Esophagus muscularis mucosa (tissue), 4 donors: ENCODE measurements at regions not wholly inside any gene's neighbourhood (a gene's known extent, or its start where the extent isn't known, plus 50 kb on each side); places are given as distances from the start of the nearest gene placed in this dataset.

Experiments
- DNase-seq: peaks from one replicate; pipeline ENCODE4 v3.0.0-alpha.2; 2017; ENCODE audit errors: extremely low spot score
- H3K27ac ChIP-seq, 4 donors: fragments of 200-600 bp; sonication (generic); replicated peaks in 1 of 4; 1 replicate in 3 of 4; 2 replicates in 1 of 4; pipeline ENCODE4 v1.5.1; 2016 to 2019; ENCODE audit warnings: mild to moderate bottlenecking in 1 of 4
- H3K27me3 ChIP-seq, 4 donors: fragments of 200-600 bp; sonication (generic); one replicate each; pipeline versions ENCODE4 v1.5.1 to v1.6.0; 2016 to 2019
- H3K36me3 ChIP-seq, 4 donors: fragments of 200-600 bp; sonication (generic); one replicate each; pipeline ENCODE4 v1.5.1; 2016 to 2019
- H3K4me1 ChIP-seq, 4 donors: fragments of 200-600 bp; sonication (generic); one replicate each; pipeline ENCODE4 v1.5.1; 2016 to 2019
- H3K4me3 ChIP-seq, 4 donors: fragments of 200-600 bp; sonication (generic); 1 replicate in 2 of 4; 2 replicates in 2 of 4; pipeline ENCODE4 v1.5.1; 2016 to 2019; ENCODE audit warnings: mild to moderate bottlenecking in 4 of 4, moderate library complexity in 1 of 4
- H3K9me3 ChIP-seq, 4 donors: fragments of 200-600 bp; sonication (generic); 1 replicate in 3 of 4; 2 replicates in 1 of 4; pipeline ENCODE4 v1.5.1; 2016 to 2019
- EP300 ChIP-seq: sonication (generic); formaldehyde crosslinking; IDR thresholded peaks from one replicate; pipeline ENCODE4 v1.6.1; 2017; ENCODE audit warnings: antibody characterized with exemption
- POLR2A ChIP-seq: fragments of 450-650 bp; IDR thresholded peaks from one replicate; pipeline ENCODE4 v1.6.1; 2017; ENCODE audit warnings: antibody characterized with exemption, moderate library complexity, mild to moderate bottlenecking, low read depth
- POLR2AphosphoS5 ChIP-seq, 2 donors: sonication (generic); formaldehyde crosslinking; IDR thresholded peaks; one replicate each; pipeline ENCODE4 v1.6.1; 2017; ENCODE audit warnings: antibody characterized with exemption in 2 of 2
- WGBS: methylation state at CpG from one replicate; pipeline ENCODE4 v1.1.5; 2018; 5-methylcytosine and 5-hydroxymethylcytosine counted together
- intact Hi-C: fragments of 100-400 bp; cut with DNase I; formaldehyde crosslinking; loops from one replicate; pipeline ENCODE4 v1.15.1; 2023
- TF ChIP-seq, protein P1 (sequence below), 3 experiments: fragments of 200-600 bp in 2 of 3; fragments of 450-650 bp in 1 of 3; sonication (generic) in 2 of 3; IDR thresholded peaks; one replicate each; pipeline ENCODE4 v1.5.1; 2017 to 2019; ENCODE audit warnings: antibody characterized with exemption in 3 of 3, mild to moderate bottlenecking in 2 of 3, moderate library complexity in 1 of 3

DNA sequence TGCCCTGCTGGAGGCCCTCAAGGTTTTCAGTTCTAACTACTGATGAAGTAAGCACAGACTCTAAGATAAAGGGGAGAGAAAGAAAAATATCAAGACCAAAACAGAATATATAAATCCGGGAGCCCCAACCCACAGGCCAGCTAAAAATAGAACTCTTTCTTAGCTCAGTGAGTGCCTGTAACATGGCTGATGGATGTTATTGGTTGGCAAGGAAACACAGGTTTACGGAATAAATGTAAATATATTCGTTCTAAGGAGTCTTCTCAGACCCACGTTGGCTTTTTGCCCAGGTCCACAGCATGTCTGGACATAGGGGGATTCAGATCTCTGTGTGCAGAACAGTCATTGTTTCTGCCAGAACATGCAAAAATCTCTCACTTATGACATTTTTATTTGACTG, 139.0 kb upstream of the SERPINE2 start:
- intact Hi-C loops, result no loop called here
- peaks cover 0 to 9% (median 4%) of the 10 kb centered on the region in 4 donors for H3K4me1 ChIP-seq
- no peaks in the 10 kb centered on the region for H3K9me3 ChIP-seq
- no peak for DNase-seq
- H3K36me3 ChIP-seq, result no peaks in the 10 kb centered on the region
- no peaks in the 10 kb centered on the region for H3K27me3 ChIP-seq
- H3K27ac ChIP-seq, result no peak overlapping the region
- H3K4me3 ChIP-seq, result no peak overlapping the region
- 30% methylated on average over 4 of the region's 4 CpGs for WGBS
- no peak for TF ChIP-seq EP300
- TF ChIP-seq, protein P1, sequence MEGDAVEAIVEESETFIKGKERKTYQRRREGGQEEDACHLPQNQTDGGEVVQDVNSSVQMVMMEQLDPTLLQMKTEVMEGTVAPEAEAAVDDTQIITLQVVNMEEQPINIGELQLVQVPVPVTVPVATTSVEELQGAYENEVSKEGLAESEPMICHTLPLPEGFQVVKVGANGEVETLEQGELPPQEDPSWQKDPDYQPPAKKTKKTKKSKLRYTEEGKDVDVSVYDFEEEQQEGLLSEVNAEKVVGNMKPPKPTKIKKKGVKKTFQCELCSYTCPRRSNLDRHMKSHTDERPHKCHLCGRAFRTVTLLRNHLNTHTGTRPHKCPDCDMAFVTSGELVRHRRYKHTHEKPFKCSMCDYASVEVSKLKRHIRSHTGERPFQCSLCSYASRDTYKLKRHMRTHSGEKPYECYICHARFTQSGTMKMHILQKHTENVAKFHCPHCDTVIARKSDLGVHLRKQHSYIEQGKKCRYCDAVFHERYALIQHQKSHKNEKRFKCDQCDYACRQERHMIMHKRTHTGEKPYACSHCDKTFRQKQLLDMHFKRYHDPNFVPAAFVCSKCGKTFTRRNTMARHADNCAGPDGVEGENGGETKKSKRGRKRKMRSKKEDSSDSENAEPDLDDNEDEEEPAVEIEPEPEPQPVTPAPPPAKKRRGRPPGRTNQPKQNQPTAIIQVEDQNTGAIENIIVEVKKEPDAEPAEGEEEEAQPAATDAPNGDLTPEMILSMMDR (IDR thresholded peaks at IDR 0.05), result no peak
- no peak for TF ChIP-seq POLR2A
- TF ChIP-seq POLR2AphosphoS5 (IDR thresholded peaks at IDR 0.05), result no peak

DNA sequence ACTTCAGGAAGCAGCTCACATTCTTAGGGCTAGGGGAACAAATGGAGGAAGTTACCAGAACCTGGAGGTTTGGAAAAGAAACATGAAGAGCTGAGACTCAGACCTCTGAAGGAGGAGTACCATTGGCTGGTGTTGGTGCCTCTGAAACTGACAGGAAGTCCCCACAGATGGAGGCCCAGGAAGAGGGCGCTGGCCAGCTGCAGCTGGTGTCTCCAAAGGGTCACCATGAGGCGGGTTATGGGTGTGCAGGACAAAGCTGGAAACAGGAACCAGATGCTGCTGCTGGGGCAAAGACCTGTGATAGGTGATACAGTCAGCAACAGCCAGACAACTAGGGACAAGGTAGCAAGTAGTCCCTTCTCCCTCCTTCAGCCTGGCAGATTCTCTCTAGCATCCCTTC, 136.5 kb upstream of the SERPINE2 start:
- WGBS, result 56% methylated on average over 2 of the region's 2 CpGs
- no peak overlapping the region for H3K27ac ChIP-seq
- H3K36me3 ChIP-seq, result no peaks in the 10 kb centered on the region
- H3K9me3 ChIP-seq, result no peaks in the 10 kb centered on the region
- H3K27me3 ChIP-seq, result no peaks in the 10 kb centered on the region
- DNase-seq, result no peak
- TF ChIP-seq POLR2A, result no peak
- TF ChIP-seq, protein P1 (IDR thresholded peaks at IDR 0.05), result no peak
- peaks cover 0 to 9% (median 4%) of the 10 kb centered on the region in 4 donors for H3K4me1 ChIP-seq
- no peak overlapping the region for H3K4me3 ChIP-seq
- intact Hi-C loops, result no loop called here

DNA sequence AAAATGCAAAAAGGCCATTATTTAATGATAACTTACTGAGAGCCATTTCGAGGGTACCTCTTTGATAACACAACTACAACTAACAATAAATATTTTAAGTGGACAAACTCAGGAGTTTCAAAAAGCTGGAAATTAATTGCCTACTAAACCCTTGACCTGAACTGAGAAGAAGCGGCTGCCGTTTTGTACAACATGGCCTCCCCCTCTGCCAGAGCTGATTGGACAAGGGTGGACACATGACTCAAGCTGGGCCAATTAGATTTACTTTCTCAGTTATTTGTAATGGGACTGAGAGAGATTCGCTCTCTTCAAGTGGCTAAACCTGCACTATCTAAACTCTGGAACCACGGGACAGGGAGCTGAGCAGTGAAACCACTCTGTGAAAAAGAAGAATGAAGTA, 135.9 kb upstream of the SERPINE2 start:
- Histone ChIP-seq H3K36me3 (no peaks in the 10 kb centered on the region), H3K4me1 (peaks cover 0 to 9% (median 4%) of the 10 kb centered on the region in 4 donors), H3K9me3 (no peaks in the 10 kb centered on the region), H3K4me3 (no peak overlapping the region), H3K27ac (no peak overlapping the region), H3K27me3 (no peaks in the 10 kb centered on the region)
- WGBS, result 98% methylated on average over 5 of the region's 5 CpGs
- no peak for DNase-seq
- no peak for TF ChIP-seq POLR2A
- TF ChIP-seq POLR2AphosphoS5 (IDR thresholded peaks at IDR 0.05), result no peak
- no peak for TF ChIP-seq EP300
- TF ChIP-seq, protein P1 (IDR thresholded peaks at IDR 0.05), result no peak
- intact Hi-C loops, result no loop called here

DNA sequence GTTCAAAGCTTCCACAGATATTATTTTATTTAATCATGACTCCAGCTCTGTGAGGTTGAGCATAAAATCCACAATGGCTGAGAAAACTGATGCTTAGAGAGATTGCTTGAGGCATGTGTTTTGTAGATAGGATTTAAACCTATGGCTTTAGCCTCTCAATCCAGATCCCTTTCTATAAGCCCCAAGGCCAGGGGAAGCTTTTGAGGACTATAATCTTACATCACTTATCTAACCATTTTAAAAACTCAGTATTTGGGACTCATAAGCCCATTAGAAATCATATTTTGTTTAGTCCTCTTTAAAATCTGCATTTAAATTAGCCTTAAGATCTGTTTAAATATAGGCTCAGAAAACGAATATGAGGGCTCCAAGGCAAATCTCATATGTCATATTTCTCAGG, 135.4 kb upstream of the SERPINE2 start:
- intact Hi-C loops, result no loop called here
- 86% methylated on average over 1 of the region's 1 CpG for WGBS

DNA sequence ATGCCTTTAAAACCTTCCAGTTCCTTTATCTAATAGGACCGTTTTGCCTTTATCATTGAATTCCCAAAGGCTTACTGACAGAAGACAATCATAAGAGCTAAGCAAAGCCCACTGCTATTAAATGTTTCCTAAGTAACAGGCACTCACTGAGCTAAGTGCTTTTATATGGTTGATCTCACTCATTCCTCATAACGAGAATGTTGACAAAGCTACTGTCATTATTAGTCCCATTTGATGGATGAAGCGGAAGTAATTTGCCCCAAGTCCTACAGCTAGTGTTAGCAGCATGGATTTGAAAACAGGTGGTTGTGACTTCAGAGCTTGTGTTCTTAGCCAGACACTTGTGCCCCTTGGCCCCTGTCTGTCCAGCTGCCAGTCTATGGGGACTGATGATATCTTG, 134.8 kb upstream of the SERPINE2 start:
- 76% methylated on average over 3 of the region's 3 CpGs for WGBS
- Histone ChIP-seq H3K27me3 (no peaks in the 10 kb centered on the region), H3K27ac (no peak overlapping the region), H3K36me3 (no peaks in the 10 kb centered on the region), H3K4me1 (peaks cover 0 to 9% (median 4%) of the 10 kb centered on the region in 4 donors), H3K4me3 (no peak overlapping the region), H3K9me3 (no peaks in the 10 kb centered on the region)
- no peak for TF ChIP-seq POLR2A
- no peak for TF ChIP-seq POLR2AphosphoS5 (IDR thresholded peaks at IDR 0.05)
- TF ChIP-seq, protein P1 (IDR thresholded peaks at IDR 0.05), result no peak
- TF ChIP-seq EP300, result no peak
- no peak for DNase-seq
- intact Hi-C loops, result no loop called here

More for the DNA sequence above, 135.4 kb upstream of the SERPINE2 start:
- Histone ChIP-seq H3K27me3 (no peaks in the 10 kb centered on the region), H3K27ac (no peak overlapping the region), H3K4me3 (no peak overlapping the region), H3K4me1 (peaks cover 0 to 9% (median 4%) of the 10 kb centered on the region in 4 donors), H3K36me3 (no peaks in the 10 kb centered on the region), H3K9me3 (no peaks in the 10 kb centered on the region)
- no peak for DNase-seq
- TF ChIP-seq EP300 (no peak), POLR2AphosphoS5 (IDR thresholded peaks at IDR 0.05) (no peak), POLR2A (no peak)
- TF ChIP-seq, protein P1 (IDR thresholded peaks at IDR 0.05), result no peak
